RPMI7951 (cell line): ENCODE measurements at regions not wholly inside any gene's neighbourhood (a gene's known extent, or its start where the extent isn't known, plus 50 kb on each side); places are given as distances from the start of the nearest gene placed in this dataset.
"Not testable (repeated sequence)": the region's sequence is repeated elsewhere in the genome, so short reads cannot be mapped to it uniquely, and the experiment has no call there.

Experiments
- DNase-seq: peaks from one replicate; pipeline ENCODE4 v3.0.0-alpha.2; 2012; ENCODE audit warnings: low read depth

GRCh38 chr6:133051240-133051639 lies 189.9 kb upstream of the EYA4 start:
- DNase-seq = no peak

- DNase-seq = no peak
Measured at GRCh38 chr6:133052465-133052864, 188.7 kb upstream of the EYA4 start.

DNA sequence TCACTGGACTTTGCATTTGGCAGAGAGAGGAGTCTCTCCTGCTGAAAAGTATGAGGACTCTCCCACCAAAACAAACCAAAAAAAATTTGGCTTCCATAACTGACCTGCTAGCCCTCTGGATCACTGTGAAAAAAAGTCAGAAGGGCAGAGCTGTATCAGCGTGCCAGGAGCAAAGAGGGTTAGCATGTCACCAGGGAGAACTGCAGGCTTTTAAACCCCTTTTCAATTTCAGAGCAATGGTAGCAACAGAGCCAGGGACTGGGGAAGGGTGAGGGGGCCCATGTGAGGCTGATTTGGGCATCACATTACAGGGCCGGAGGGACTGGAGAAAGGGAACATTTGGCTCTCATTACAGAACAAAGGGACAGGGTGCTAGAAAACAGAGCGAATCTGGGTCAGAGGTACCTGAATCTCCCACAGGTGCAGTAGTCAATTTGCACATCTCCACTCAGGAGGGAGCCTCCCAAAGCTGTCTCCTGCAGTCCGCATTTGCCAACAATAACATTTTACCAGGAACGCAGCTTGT lies 185.7 kb upstream of the EYA4 start:
- DNase-seq = no peak

DNA sequence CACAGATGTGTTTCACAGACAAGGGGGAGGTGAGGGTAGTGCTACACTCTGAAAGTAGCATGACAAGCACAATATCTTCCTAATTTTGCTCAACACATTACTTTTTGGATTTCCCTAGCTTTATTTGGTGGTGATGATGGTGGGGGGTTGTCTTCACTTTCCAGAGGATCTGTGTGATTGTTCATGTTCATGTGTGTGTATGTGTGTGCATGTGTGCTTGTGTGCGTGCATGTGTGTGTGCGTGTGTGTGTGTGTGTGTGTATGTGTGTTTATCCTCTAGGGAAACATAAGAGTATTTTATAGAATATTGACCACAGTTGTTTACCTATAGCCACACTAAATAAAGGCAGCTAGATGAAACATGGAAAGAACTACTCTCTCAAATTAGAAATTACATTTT lies 183.8 kb upstream of the EYA4 start:
- DNase-seq = no peak

DNA sequence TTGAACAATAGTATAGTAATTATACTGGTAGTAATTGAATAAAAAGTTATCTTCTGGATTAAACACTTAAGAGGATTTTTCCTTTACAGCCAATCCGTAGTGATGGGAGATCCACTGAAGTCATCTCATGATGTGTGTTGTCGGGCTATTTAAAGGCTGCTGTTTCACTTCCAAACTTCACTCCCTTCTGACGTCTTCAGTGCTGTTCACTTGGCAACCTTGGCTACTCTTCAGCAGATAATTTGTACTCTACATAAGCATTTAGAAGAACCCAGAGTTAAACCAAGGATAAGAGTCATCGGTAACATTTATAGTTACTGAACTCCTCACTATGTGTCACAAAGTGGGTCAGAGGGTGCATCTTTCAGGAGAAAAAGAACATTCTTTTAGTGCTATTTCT lies 179.1 kb upstream of the EYA4 start:
- peak; percentile 6 for DNase-seq

DNA sequence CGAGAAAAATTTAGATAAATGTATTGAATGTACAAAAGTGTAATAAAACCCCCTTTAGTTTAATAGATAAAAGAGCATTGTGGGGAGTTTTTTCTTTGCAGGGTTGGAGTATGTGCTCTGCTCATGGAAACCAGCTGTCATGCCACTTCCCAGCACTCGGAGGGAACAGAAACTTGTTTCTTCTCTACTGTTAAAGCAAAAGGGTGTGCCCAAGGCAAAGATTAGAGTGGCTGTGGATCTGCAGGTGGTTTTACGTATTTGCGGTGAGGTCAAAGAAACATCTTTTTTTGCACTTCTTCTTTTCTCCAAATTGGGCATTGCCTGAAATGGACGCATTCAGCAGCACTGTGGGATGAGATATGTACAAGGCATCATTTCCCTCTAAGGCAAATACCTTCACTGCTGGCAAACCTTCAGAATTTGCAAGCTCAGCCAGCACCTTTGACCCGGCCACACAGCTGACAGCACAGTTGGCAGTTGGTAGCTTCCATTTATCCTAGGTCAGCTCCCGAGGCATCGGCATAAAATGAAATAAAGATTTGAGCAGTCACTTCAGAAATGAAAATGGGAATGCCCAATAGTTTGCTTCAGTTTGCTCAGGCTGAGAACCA lies 178.4 kb upstream of the EYA4 start:
- peak; percentile 13 for DNase-seq

DNA sequence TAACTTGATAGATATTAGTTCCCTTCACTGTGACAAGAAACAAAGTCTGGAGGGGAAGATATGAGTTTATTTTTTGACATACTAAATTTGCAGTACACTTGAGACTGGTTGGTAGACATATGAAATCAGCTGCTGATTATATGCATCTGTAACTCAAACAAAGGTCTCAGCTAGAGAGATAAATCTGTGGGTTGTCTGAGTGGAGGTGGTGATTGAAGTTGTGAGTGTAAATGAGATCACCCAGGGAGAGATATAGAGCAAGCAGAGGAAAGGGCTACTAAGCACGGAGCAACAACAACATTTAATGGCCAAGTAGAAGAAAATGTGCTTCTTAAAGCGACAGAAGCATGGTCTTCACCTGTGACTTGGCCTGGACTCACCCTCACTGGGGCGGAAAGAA lies 173.2 kb upstream of the EYA4 start:
- no peak for DNase-seq

GRCh38 chr6:133070410-133071043 lies 170.6 kb upstream of the EYA4 start:
- DNase-seq = no peak

DNA sequence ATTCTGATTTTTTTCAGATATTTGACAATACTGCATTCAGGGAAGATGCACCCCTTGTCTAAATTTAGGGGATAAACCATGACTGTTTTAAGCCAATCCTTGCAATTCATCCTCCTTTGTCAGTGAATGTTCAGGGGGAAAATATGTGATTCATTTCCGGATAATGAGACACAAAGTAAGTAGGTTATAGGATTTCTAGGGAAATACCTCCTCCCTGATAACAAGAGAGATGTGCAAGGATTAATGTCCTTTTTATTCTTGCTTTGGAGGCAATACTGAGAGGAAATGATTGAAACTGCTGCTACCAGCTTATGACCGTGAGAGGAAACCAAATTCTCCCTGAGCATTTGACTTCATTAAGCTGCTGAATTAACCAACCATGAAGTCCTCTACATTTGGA lies 161.3 kb upstream of the EYA4 start:
- DNase-seq = no peak

DNA sequence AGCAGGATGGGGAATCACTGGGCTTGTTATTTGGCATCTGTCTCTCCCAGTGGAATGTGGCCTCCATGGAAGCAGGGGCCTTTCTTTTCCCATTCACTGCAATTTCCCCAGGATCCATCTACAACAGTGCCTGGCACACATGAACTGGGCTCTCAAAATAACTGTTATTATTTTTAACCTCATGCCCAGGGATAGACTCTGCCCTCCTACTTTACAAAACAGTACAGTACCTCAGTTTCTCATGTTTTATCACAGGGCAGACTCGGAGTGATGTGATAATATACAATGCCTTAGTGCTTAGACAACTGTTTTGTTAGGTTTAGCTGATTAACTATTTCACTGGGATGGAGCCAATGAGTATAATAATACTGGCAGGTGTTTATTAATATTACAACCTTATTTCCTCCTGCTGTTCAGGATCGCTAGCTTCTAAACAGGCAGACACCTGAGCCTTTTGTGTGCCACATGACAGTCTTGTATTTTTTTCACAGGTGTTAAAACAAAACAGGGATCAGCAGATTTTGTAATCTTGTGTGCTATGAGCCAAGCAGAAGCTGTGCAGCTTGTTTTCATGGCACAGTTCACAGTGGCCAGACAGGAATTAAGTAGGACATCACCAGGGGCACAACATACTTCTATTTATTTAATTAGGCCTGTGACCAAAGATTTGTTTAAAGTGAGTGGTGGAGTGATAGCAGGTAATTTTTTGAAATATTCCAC lies 157.7 kb upstream of the EYA4 start:
- no peak for DNase-seq

DNA sequence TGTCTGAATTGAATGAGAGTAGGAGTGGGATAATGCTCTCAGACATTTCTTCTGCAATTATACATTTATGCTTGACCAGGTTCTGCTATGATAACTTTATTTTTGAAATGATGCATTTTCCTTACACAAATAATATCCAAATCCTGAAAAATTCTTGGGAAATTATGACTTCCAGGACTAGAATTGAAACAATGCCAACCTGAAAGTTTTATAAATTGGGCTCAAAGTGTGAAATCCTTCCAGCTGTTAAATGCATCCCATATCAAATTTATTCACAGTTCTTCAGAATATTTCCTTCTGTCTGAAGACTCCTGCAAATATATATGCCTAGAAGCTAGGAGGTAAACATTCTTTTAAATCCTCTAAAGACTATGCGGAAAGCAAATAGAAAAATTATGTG lies 155.7 kb upstream of the EYA4 start:
- no peak for DNase-seq

DNA sequence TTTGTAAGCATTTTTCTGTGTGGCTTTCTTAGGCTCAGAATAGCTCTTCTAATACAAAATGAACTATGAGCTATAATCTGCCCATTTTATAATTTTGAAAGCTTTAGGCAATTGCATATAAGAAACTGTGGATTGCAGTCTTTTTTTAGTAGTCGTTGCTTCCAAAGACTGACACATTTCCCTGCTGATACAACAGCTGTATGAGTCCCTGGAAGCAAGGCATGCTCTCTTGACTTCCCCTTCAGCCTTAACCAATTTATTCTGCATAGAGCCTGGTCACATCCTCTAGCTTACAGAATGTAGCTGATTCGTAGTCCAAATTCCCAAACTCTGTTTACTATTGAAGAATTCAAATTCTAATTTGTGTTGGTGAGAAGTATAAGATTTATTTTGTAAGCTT lies 155.3 kb upstream of the EYA4 start:
- DNase-seq = no peak

GRCh38 chr6:133088931-133089695 lies 152.0 kb upstream of the EYA4 start:
- DNase-seq = no peak

GRCh38 chr6:133092199-133092598 lies 149.0 kb upstream of the EYA4 start:
- no peak for DNase-seq

DNA sequence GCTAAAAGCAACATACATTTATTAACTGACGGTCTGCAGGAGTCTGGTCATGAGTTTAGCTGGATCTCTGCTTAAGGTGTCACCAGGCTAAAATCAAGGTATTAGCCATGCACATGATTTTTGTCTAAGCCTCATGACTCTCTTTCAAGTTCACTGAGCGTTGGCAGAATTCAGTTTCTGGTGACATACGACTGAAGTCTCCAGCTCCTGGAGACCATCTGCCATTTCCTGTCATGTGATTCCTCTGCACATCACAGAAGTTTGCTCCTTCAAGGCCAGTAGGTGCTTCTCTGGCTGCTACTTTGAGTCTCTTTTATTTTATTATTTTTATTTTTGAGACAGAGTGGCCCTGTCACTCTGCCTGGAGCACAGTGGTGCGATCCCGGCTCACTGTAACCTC lies 148.4 kb upstream of the EYA4 start:
- no peak for DNase-seq

DNA sequence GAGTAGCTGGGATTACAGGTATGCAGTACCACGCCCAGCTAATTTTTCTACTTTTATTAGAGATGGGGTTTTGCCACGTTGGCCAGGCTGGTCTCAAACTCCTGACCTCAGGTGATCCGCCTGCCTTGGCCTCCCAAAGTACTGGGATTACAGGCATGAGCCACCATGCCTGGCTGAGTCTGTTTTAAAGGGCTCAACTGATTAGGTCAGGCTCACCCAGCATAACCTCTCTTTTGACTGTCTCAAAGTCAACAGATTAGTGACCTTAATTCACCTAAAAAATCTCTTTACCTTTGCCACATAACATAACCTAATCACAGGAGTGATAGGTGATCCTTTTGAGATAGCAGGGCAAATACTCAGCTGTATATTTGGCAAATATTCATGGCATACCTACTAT lies 147.9 kb upstream of the EYA4 start:
- not testable (repeated sequence) for DNase-seq

DNA sequence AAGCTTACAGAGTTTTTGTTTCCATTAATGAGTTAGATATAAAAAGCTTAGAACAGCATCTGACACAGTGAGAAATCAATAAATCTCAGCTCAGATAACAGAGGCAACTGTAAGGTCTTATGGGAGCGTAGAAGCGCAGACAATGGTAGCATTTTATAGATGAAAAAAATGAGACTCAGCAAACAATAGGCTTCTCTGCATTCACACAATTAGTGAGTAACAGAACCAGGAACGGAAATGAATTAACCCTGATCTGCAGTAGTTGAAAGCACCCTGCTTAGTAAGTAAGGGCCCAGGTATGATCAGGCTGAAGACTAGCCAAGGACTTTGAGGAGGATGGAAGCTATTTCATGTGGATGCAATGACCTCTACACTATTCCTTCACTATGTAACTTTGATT lies 147.2 kb upstream of the EYA4 start:
- DNase-seq = no peak

DNA sequence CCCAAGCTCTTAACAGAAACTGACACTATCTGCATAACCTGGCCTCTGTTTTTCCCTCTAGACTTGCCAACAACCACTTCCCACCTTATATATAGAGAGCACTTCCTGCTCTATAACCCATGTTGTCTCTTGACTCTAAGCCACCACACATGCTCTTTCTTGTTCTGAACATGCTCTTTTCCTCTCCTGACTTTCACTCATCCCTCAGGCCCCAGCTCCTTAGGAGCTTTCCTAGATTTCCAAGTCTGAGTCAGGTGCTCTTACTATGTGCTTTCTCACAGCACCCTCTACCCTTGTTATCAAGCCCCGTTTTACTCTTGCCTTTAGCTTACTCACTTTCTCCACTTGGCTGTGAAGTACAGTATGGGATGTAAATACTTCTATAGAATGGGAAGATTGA lies 143.9 kb upstream of the EYA4 start:
- DNase-seq = no peak

GRCh38 chr6:133099573-133099972 lies 141.6 kb upstream of the EYA4 start:
- peak; percentile 41 for DNase-seq

GRCh38 chr6:133100865-133101264 lies 140.3 kb upstream of the EYA4 start:
- no peak for DNase-seq

DNA sequence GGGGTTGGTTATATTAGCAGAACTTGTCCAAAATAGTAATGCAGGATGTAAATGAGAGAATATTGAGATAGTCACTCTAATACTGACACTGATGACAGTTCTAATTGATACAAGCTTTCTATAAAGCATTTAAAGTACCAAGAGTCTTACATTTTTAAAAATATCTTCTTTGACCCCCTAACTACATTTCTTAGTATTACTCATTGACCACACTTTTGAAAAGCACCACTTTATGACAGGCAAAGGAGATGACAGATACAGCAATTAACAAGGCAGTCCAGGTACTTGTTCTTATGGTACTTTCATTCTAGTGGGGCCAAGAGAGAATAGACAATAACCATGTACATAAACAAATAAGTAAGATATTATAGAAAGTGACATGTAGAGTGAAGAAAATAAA lies 139.4 kb upstream of the EYA4 start:
- no peak for DNase-seq

DNA sequence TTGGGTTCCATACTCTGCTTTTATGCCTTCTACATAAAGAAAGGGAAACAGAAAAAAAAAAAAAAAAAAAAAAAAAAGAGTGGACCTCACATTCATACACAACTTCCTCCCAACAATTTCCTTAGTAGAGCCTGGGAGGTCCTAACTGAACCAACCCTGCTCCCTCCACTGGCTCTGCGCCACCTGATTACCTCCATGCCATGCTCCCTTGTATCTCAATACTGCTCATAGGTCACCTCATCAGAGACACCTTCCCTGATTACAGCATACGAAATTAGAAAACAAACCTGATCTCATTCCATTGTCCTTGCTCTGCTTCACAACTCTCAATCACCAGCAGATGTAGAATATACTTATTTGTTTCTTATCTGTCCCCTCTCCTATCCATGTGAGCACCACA lies 134.2 kb upstream of the EYA4 start:
- DNase-seq = no peak
